C1 segment of cervical spinal cord (tissue), 14 donors: ENCODE measurements at regions not wholly inside any gene's neighbourhood (a gene's known extent, or its start where the extent isn't known, plus 50 kb on each side); places are given as distances from the start of the nearest gene placed in this dataset.
A peak's percentile ranks its signal among the peaks of the same experiment; 100 is the strongest.
"Not testable (repeated sequence)": the region's sequence is repeated elsewhere in the genome, so short reads cannot be mapped to it uniquely, and the experiment has no call there.

Experiments
- DNase-seq, 14 donors: peaks; one replicate each; lab custom pipeline; 2025; lab: John Stamatoyannopoulos, UW

GRCh38 chr6:125354649-125355048, 52.9 kb upstream of the HDDC2 start:
- no peak for DNase-seq

- no peak for DNase-seq
These were observed 55.1 kb upstream of the HDDC2 start for GRCh38 chr6:125356884-125357283.

GRCh38 chr6:125357515-125358256, 55.9 kb upstream of the HDDC2 start:
- DNase-seq, result peak in 1 of 14 donors; percentile 19

GRCh38 chr6:125358898-125359297, 57.1 kb upstream of the HDDC2 start:
- DNase-seq, result peak in 1 of 14 donors; percentile 11

GRCh38 chr6:125361868-125362267, 60.1 kb upstream of the HDDC2 start:
- DNase-seq, result no peak

- peak in 6 of 14 donors; percentile 7 to 68 (median 47) for DNase-seq
These were observed 61.5 kb upstream of the HDDC2 start for GRCh38 chr6:125363039-125363823.

- no peak for DNase-seq
These were observed 62.0 kb upstream of the HDDC2 start for GRCh38 chr6:125363824-125364165.

- DNase-seq, result no peak
These were observed 63.5 kb upstream of the HDDC2 start for GRCh38 chr6:125365230-125365629.

- no peak for DNase-seq
These were observed 65.4 kb upstream of the HDDC2 start for GRCh38 chr6:125367036-125367782.

- no peak for DNase-seq
These were observed 68.6 kb upstream of the HDDC2 start for GRCh38 chr6:125370343-125370742.

- DNase-seq, result no peak
These were observed 73.2 kb upstream of the HDDC2 start for GRCh38 chr6:125375013-125375412.

GRCh38 chr6:125375821-125376220, 74.1 kb upstream of the HDDC2 start:
- no peak for DNase-seq

- DNase-seq, result no peak
These were observed 75.9 kb upstream of the HDDC2 start for GRCh38 chr6:125377621-125378020.

- DNase-seq, result no peak
These were observed 77.4 kb upstream of the HDDC2 start for GRCh38 chr6:125379174-125379573.

- no peak for DNase-seq
These were observed 78.7 kb upstream of the HDDC2 start for GRCh38 chr6:125380474-125380873.

GRCh38 chr6:125386337-125386736, 84.6 kb upstream of the HDDC2 start:
- not testable (repeated sequence) for DNase-seq

- DNase-seq, result no peak
These were observed 90.9 kb upstream of the HDDC2 start for GRCh38 chr6:125392682-125393081.

- no peak for DNase-seq
These were observed 91.7 kb upstream of the HDDC2 start for GRCh38 chr6:125393449-125393858.

- DNase-seq, result no peak
These were observed 105.0 kb upstream of the HDDC2 start for GRCh38 chr6:125406741-125407140.

GRCh38 chr6:125414507-125414906, 112.7 kb upstream of the HDDC2 start:
- no peak for DNase-seq

GRCh38 chr6:125415913-125416312, 114.1 kb upstream of the HDDC2 start:
- DNase-seq, result no peak

GRCh38 chr6:125421836-125422235, 120.1 kb upstream of the HDDC2 start:
- peak in 10 of 14 donors; percentile 1 to 77 (median 23) for DNase-seq
